ENCODE measurements at regions not wholly inside any gene's neighbourhood (a gene's known extent, or its start where the extent isn't known, plus 50 kb on each side); places are given as distances from the start of the nearest gene placed in this dataset.

DNA sequence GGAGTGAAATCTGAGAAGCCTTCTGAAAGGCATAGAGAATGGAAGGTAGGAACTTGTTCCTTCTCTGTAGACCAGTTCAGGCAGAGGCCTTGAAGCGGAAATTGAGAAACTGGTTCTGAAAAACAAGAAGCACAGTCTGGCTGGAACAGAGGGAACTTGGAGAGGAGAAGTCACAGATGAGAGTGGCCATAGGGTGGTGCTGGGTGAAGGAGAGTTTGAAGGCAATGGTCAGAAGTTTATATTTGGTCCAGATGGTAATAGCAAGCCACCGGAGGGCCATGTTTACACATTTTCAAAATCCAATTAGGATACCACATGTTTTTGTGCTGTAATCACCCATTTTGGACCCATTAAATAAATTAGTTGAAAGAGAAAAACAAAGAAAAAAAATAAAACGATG is 692.5 kb downstream of the INHBA start:
- TF ChIP-seq, protein P1, sequence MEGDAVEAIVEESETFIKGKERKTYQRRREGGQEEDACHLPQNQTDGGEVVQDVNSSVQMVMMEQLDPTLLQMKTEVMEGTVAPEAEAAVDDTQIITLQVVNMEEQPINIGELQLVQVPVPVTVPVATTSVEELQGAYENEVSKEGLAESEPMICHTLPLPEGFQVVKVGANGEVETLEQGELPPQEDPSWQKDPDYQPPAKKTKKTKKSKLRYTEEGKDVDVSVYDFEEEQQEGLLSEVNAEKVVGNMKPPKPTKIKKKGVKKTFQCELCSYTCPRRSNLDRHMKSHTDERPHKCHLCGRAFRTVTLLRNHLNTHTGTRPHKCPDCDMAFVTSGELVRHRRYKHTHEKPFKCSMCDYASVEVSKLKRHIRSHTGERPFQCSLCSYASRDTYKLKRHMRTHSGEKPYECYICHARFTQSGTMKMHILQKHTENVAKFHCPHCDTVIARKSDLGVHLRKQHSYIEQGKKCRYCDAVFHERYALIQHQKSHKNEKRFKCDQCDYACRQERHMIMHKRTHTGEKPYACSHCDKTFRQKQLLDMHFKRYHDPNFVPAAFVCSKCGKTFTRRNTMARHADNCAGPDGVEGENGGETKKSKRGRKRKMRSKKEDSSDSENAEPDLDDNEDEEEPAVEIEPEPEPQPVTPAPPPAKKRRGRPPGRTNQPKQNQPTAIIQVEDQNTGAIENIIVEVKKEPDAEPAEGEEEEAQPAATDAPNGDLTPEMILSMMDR (IDR thresholded peaks at IDR 0.05), result no peak
- TF ChIP-seq POLR2AphosphoS5 (IDR thresholded peaks at IDR 0.05), result peak; percentile 32
- no peak for TF ChIP-seq POLR2A (IDR thresholded peaks at IDR 0.05)
